Suppressor macrophage treated with lipopolysaccharide for 1 hour (primary cell): ENCODE measurements at regions not wholly inside any gene's neighbourhood (a gene's known extent, or its start where the extent isn't known, plus 50 kb on each side); places are given as distances from the start of the nearest gene placed in this dataset.
A peak's percentile ranks its signal among the peaks of the same experiment; 100 is the strongest.

Experiments used
- DNase-seq, 3 donors: peaks; one replicate each; pipeline ENCODE4 v3.0.0-alpha.2; 2020 to 2022

GRCh38 chr9:35540315-35540714 lies 50.4 kb downstream of the RUSC2 start:
- DNase-seq = no peak

GRCh38 chr9:35546853-35547252 lies 56.9 kb downstream of the RUSC2 start:
- DNase-seq = no peak

GRCh38 chr9:35547889-35548418 lies 57.1 kb upstream of the TESK1 start:
- DNase-seq = no peak

- no peak for DNase-seq
These were observed 56.5 kb upstream of the TESK1 start for GRCh38 chr9:35548571-35548970.

GRCh38 chr9:35549441-35549840 lies 55.6 kb upstream of the TESK1 start:
- no peak for DNase-seq

GRCh38 chr9:35552376-35552775 lies 52.7 kb upstream of the TESK1 start:
- no peak for DNase-seq

GRCh38 chr9:35552837-35553236 lies 52.2 kb upstream of the TESK1 start:
- DNase-seq = no peak

GRCh38 chr9:35553670-35554543 lies 51.2 kb upstream of the TESK1 start:
- peak; percentile 80 to 87 (median 83) for DNase-seq

- DNase-seq = no peak
These were observed 49.8 kb upstream of the TESK1 start for GRCh38 chr9:35555246-35555701.
